OCI-LY1 (cell line): ENCODE measurements at regions not wholly inside any gene's neighbourhood (a gene's known extent, or its start where the extent isn't known, plus 50 kb on each side); places are given as distances from the start of the nearest gene placed in this dataset.

Source experiments
- H2AFZ ChIP-seq: fragments of 200-600 bp; sonication (generic), shearing (Covaris generic); 2 replicates; pipeline ENCODE4 v1.6.0; 2014; ENCODE audit warnings: antibody characterized with exemption, mild to moderate bottlenecking, low read length
- H3F3A ChIP-seq: fragments of 200-600 bp; sonication (generic), shearing (Covaris generic); 2 replicates; pipeline ENCODE4 v1.6.0; 2014; ENCODE audit warnings: mild to moderate bottlenecking, antibody characterized with exemption, low read length, moderate library complexity; ENCODE audit not compliant: insufficient read depth
- H3K27ac ChIP-seq: fragments of 200-600 bp; sonication (generic); 2 replicates; pipeline ENCODE4 v1.5.1; 2014; ENCODE audit warnings: low read length, mixed run types, mild to moderate bottlenecking, low read depth; ENCODE audit not compliant: poor library complexity, severe bottlenecking
- H3K27me3 ChIP-seq: fragments of 200-600 bp; sonication (generic); 2 replicates; pipeline ENCODE4 v1.6.0; 2014; ENCODE audit warnings: antibody characterized with exemption, mild to moderate bottlenecking, low read length, moderate library complexity; ENCODE audit not compliant: insufficient read depth
- H3K36me3 ChIP-seq: fragments of 200-600 bp; sonication (generic); 2 replicates; pipeline ENCODE4 v1.6.1; 2014; ENCODE audit warnings: mild to moderate bottlenecking, antibody characterized with exemption, low read length, moderate library complexity, mixed read lengths; ENCODE audit not compliant: insufficient read depth
- H3K4me1 ChIP-seq: fragments of 200-600 bp; sonication (generic); 2 replicates; pipeline ENCODE4 v1.5.1; 2014; ENCODE audit warnings: mild to moderate bottlenecking, low read length, moderate library complexity; ENCODE audit not compliant: insufficient read depth, severe bottlenecking
- H3K4me2 ChIP-seq: fragments of 200-600 bp; sonication (generic), shearing (Covaris generic); 2 replicates; pipeline ENCODE4 v1.6.1; 2014; ENCODE audit warnings: low read length
- H3K4me3 ChIP-seq: fragments of 200-600 bp; sonication (generic); 2 replicates; pipeline ENCODE4 v1.5.1; 2014; ENCODE audit warnings: low read length, low read depth, mild to moderate bottlenecking, mixed read lengths; ENCODE audit not compliant: poor library complexity, severe bottlenecking
- H3K79me2 ChIP-seq: fragments of 200-600 bp; shearing (Covaris generic); 2 replicates; pipeline ENCODE4 v1.6.1; 2016; ENCODE audit warnings: mixed run types, low read length, mixed read lengths; ENCODE audit not compliant: insufficient read depth
- H3K9ac ChIP-seq: fragments of 200-600 bp; sonication (generic), shearing (Covaris generic); 2 replicates; pipeline ENCODE4 v1.6.1; 2014; ENCODE audit warnings: mild to moderate bottlenecking, low read length, mixed read lengths
- H3K9me2 ChIP-seq: fragments of 200-600 bp; sonication (generic), shearing (Covaris generic); 2 replicates; pipeline ENCODE4 v1.6.1; 2014; ENCODE audit warnings: low read depth, mild to moderate bottlenecking, low read length, mixed read lengths
- H3K9me3 ChIP-seq: fragments of 200-600 bp; shearing (Covaris generic); 2 replicates; pipeline ENCODE4 v1.6.1; 2014; ENCODE audit warnings: low read length, mixed read lengths
- H4K20me1 ChIP-seq: fragments of 200-600 bp; sonication (generic), shearing (Covaris generic); 2 replicates; pipeline ENCODE4 v1.6.0; 2016; ENCODE audit warnings: mild to moderate bottlenecking, low read length; ENCODE audit not compliant: insufficient read depth
- EZH2 ChIP-seq: fragments of 200-600 bp; sonication (generic), shearing (Covaris generic); IDR thresholded peaks from 2 replicates; pipeline ENCODE4 v1.8.0; 2017; ENCODE audit warnings: borderline replicate concordance, mixed run types, mild to moderate bottlenecking, antibody characterized with exemption, low read length, moderate library complexity, mixed read lengths
- TF ChIP-seq, protein P1 (sequence below): fragments of 200-600 bp; sonication (generic), shearing (Covaris generic); IDR thresholded peaks from 2 replicates; pipeline ENCODE4 v1.5.1; 2017; ENCODE audit warnings: mild to moderate bottlenecking, antibody characterized with exemption, low read length, moderate library complexity, mixed read lengths

DNA sequence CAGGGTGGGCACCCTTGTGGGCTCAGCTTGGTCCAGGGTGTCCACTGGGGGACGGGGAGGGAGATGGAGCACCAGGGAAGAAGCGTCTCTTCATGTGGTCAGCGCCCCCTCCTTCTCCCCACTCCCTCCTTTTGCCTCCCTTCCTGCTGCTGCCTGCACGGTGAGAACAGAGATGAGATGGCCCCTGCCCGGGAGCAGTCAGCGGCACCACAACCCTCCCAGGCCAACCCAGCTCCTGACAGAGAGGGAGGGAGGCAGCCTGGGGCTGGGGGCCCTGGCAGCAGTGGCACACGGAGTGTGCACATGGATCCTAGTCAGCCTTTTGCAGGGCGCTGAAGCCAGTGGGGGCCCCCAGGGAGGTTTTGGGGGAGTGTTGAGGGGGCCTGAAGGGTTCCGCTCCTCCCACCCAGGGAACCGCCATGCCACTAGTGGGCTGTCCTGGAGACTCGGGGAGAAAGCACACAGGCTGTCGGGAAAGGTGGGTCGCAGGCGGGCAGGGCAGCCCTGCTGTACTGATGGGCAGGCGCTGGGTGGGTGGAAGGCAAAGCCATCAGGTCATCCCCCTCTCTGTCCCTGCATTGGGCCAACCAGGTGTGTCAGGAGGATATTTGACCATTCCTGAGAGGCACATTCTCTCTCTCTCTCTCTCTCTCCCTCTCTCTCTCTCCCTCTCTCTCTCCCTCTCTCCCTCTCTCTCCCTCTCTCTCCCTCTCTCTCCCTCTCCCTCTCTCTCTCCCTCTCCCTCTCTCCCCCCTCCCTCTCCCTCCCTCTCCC lies 94.3 kb upstream of the BHLHE23 start:
- Histone ChIP-seq H3K4me2 (no peak overlapping the region), H3K4me3 (no peak overlapping the region), H2AFZ (no peak overlapping the region), H3K9ac (no peak overlapping the region), H3K27me3 (no peaks in the 10 kb centered on the region), H3K4me1 (no peaks in the 10 kb centered on the region), H3K27ac (no peak overlapping the region), H3K9me3 (no peaks in the 10 kb centered on the region), H4K20me1 (no peaks in the 10 kb centered on the region), H3K9me2 (no peaks in the 10 kb centered on the region), H3F3A (no peaks in the 10 kb centered on the region), H3K79me2 (no peaks in the 10 kb centered on the region), H3K36me3 (no peaks in the 10 kb centered on the region)
- TF ChIP-seq, protein P1, sequence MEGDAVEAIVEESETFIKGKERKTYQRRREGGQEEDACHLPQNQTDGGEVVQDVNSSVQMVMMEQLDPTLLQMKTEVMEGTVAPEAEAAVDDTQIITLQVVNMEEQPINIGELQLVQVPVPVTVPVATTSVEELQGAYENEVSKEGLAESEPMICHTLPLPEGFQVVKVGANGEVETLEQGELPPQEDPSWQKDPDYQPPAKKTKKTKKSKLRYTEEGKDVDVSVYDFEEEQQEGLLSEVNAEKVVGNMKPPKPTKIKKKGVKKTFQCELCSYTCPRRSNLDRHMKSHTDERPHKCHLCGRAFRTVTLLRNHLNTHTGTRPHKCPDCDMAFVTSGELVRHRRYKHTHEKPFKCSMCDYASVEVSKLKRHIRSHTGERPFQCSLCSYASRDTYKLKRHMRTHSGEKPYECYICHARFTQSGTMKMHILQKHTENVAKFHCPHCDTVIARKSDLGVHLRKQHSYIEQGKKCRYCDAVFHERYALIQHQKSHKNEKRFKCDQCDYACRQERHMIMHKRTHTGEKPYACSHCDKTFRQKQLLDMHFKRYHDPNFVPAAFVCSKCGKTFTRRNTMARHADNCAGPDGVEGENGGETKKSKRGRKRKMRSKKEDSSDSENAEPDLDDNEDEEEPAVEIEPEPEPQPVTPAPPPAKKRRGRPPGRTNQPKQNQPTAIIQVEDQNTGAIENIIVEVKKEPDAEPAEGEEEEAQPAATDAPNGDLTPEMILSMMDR, result no peak
- no peak for TF ChIP-seq EZH2

DNA sequence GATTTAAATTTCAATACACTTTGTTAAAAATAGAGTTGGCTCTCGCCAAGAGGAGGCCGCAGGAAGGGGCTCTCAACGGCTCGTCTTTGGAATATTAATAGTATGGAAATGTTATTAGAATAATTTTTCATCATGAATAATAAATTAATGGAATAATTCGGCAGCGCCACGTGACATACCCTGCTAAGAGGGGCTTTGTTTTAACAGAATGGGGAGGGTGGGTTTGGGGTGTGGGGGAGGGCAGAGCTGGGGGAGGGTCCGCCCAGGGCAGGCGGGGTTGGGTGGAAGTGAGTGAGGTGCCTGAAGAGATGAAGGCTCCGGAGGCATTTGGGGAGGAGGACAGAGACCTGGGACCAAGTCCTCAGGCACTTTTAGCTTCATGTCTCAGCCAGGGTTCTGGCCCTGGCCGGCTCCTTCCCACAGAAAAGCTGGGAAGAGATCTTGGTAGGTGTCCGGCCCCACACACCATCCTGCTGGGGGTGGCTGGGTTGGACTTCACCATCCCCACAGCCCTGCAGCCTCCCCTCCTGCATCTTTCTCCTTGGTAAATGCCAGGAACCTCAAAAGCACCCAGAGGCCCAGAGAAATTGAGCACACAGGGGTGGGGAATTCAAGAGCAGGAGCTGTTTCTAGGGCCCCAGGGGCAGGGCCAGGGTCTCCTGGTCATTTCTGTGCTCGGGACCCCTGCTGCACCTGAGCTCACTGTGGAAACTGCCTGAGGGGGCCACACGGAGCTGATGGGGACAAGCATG lies 93.6 kb upstream of the BHLHE23 start:
- Histone ChIP-seq H3K79me2 (no peaks in the 10 kb centered on the region), H2AFZ (no peak overlapping the region), H3K27ac (no peak overlapping the region), H3K9ac (no peak overlapping the region), H3K9me3 (no peaks in the 10 kb centered on the region), H4K20me1 (no peaks in the 10 kb centered on the region), H3F3A (no peaks in the 10 kb centered on the region), H3K4me1 (no peaks in the 10 kb centered on the region), H3K4me3 (no peak overlapping the region), H3K4me2 (no peak overlapping the region), H3K9me2 (no peaks in the 10 kb centered on the region), H3K36me3 (no peaks in the 10 kb centered on the region), H3K27me3 (0 out of 2 replicates have a peak, but pooled peaks cover 3% of the 10 kb centered on the region)
- TF ChIP-seq, protein P1, result no peak
- TF ChIP-seq EZH2, result no peak

DNA sequence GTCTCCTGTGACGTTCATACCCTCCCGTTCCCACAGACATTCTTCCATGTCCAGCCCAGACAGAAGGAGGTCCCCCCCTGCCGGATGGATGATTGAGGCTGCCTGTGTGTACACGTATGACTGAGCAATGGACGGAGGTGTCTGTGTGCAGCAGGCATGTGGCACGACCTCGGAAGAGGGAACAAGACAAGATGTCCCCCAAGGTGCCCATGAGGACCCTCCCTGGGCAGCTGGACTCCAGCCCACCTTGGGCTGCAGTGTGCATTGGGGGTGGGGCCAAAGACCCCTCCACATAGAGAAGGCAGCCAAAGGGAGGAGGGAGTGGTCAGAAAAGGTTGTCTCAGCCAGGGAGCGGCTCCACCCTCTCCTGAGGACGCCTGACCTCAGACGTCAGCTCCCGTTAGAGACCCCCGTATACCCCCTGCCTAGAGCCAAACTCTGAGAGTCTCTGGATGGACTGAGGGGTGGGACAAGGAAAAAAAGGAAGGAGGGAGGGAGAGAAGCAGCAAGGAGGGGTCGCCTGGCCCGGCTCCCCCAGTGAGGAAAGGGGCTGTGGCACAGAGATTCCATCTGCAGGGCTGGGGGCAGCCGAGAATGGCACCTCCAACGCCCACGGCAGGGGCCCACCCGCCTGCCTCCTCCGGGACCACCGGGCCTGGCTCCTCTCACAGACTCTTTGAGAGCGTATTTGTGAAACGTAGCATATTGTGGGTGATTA lies 92.9 kb upstream of the BHLHE23 start:
- Histone ChIP-seq H3K36me3 (no peaks in the 10 kb centered on the region), H3K27ac (no peak overlapping the region), H3F3A (no peaks in the 10 kb centered on the region), H3K9ac (no peak overlapping the region), H3K79me2 (no peaks in the 10 kb centered on the region), H3K27me3 (0 out of 2 replicates have a peak, but pooled peaks cover 5% of the 10 kb centered on the region), H2AFZ (no peak overlapping the region), H3K4me2 (no peak overlapping the region), H3K9me3 (no peaks in the 10 kb centered on the region), H3K4me3 (no peak overlapping the region), H4K20me1 (no peaks in the 10 kb centered on the region), H3K9me2 (no peaks in the 10 kb centered on the region), H3K4me1 (no peaks in the 10 kb centered on the region)
- TF ChIP-seq, protein P1, result no peak
- TF ChIP-seq EZH2, result no peak
